ENCODE measurements at regions not wholly inside any gene's neighbourhood (a gene's known extent, or its start where the extent isn't known, plus 50 kb on each side); places are given as distances from the start of the nearest gene placed in this dataset.

DNA sequence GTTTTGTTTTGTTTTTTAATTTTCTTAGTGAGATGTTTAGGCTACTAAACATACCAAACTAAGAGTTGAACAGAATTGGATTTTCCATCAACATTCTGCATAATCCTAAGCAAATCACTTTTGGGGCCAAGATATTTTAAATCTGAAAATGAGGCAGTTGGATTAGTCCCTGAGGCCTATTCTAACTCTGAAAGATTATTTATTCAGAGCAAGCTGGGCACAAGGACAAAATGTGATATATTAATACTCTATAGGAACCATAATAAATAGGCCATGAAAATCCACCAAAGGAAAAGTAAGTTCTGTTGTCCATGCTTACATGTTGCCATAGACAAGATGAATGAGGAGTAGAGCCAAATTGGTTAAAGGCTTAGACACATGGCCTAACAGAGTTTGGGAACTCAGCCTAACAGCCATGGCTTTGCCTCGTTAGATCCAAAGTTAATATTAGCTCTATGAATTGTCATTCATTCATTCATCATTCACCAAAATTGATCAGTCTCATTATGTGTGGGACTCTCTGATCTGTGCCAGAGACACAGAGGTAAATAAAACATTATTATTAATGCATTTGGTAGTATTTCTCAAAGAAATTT lies 183.5 kb downstream of the SCG2 start:
- no peak for DNase-seq
- Histone ChIP-seq H3K4me3 (ENCODE audit: low read depth, low read length) (no peak overlapping the region), H3K4me1 (no peaks in the 10 kb centered on the region), H3K27me3 (replicated peaks; ENCODE audit: control insufficient read depth, insufficient read depth, low read length) (no peaks in the 10 kb centered on the region), H3K36me3 (ENCODE audit: control insufficient read depth, insufficient read depth, low read length) (no peaks in the 10 kb centered on the region), H3K9me3 (no peaks in the 10 kb centered on the region)
- CTCF ChIA-PET, result no interaction called here
- peaks cover 18% of the 10 kb centered on the region for H3K27me3 Mint-ChIP-seq (ENCODE audit: insufficient read depth, unreplicated experiment)
- H3K36me3 Mint-ChIP-seq (ENCODE audit: insufficient read depth, unreplicated experiment), result no peaks in the 10 kb centered on the region
- intact Hi-C loops (cut with micrococcal nuclease; ENCODE audit: unreplicated experiment), result no loop called here
- H3K9me3 Mint-ChIP-seq (ENCODE audit: unreplicated experiment), result no peaks in the 10 kb centered on the region
- H3K4me3 Mint-ChIP-seq (ENCODE audit: unreplicated experiment), result no peak overlapping the region
- POLR2A ChIA-PET, result no interaction called here
- no peaks in the 10 kb centered on the region for H3K4me1 Mint-ChIP-seq (ENCODE audit: low read depth, unreplicated experiment)
- no peak overlapping the region for H3K27ac Mint-ChIP-seq (ENCODE audit: unreplicated experiment)
- TF ChIP-seq, protein P1, sequence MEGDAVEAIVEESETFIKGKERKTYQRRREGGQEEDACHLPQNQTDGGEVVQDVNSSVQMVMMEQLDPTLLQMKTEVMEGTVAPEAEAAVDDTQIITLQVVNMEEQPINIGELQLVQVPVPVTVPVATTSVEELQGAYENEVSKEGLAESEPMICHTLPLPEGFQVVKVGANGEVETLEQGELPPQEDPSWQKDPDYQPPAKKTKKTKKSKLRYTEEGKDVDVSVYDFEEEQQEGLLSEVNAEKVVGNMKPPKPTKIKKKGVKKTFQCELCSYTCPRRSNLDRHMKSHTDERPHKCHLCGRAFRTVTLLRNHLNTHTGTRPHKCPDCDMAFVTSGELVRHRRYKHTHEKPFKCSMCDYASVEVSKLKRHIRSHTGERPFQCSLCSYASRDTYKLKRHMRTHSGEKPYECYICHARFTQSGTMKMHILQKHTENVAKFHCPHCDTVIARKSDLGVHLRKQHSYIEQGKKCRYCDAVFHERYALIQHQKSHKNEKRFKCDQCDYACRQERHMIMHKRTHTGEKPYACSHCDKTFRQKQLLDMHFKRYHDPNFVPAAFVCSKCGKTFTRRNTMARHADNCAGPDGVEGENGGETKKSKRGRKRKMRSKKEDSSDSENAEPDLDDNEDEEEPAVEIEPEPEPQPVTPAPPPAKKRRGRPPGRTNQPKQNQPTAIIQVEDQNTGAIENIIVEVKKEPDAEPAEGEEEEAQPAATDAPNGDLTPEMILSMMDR (IDR thresholded peaks at IDR 0.05; ENCODE audit: insufficient read depth in 1 of 2, low read depth in 1 of 2, low read length in 1 of 2, severe bottlenecking in 1 of 2, unreplicated experiment in 1 of 2), result no peak
- BruUV-seq (replicated peaks), result no TSS peak

DNA sequence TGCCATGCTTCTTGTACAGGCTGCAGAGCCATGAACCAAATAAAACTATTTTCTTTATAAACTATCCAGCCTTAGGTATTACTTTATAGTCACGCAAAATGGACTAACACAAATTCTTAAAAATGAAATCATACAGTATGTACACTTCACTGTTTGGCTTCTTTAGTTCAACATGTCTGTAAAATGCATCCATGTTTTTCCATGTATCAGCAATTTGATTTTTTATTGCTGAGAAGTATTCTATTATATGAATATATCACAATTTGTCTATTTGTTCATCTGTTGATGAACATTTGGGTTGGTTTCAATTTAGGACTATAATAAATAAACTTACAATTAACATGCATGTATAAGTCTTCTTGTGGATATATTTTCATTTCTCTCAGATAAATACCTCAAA lies 182.1 kb downstream of the SCG2 start:
- no peaks in the 10 kb centered on the region for H3K36me3 ChIP-seq (ENCODE audit: control insufficient read depth, insufficient read depth, low read length)
- CTCF ChIA-PET, result no interaction called here
- intact Hi-C loops (cut with micrococcal nuclease; ENCODE audit: unreplicated experiment), result no loop called here
- Mint-ChIP-seq H3K36me3 (ENCODE audit: insufficient read depth, unreplicated experiment) (no peaks in the 10 kb centered on the region), H3K9me3 (ENCODE audit: unreplicated experiment) (no peaks in the 10 kb centered on the region), H3K27me3 (ENCODE audit: insufficient read depth, unreplicated experiment) (peaks cover 16% of the 10 kb centered on the region), H3K4me1 (ENCODE audit: low read depth, unreplicated experiment) (no peaks in the 10 kb centered on the region), H3K4me3 (ENCODE audit: unreplicated experiment) (no peak overlapping the region), H3K27ac (ENCODE audit: unreplicated experiment) (no peak overlapping the region)
- DNase-seq, result no peak
- no peak overlapping the region for H3K4me3 ChIP-seq (ENCODE audit: low read depth, low read length)
- POLR2A ChIA-PET, result no interaction called here
- TF ChIP-seq, protein P1 (IDR thresholded peaks at IDR 0.05; ENCODE audit: insufficient read depth in 1 of 2, low read depth in 1 of 2, low read length in 1 of 2, severe bottlenecking in 1 of 2, unreplicated experiment in 1 of 2), result no peak
- H3K27me3 ChIP-seq (replicated peaks; ENCODE audit: control insufficient read depth, insufficient read depth, low read length), result no peaks in the 10 kb centered on the region
- BruUV-seq (replicated peaks), result no TSS peak
- no peaks in the 10 kb centered on the region for H3K9me3 ChIP-seq
- no peaks in the 10 kb centered on the region for H3K4me1 ChIP-seq

DNA sequence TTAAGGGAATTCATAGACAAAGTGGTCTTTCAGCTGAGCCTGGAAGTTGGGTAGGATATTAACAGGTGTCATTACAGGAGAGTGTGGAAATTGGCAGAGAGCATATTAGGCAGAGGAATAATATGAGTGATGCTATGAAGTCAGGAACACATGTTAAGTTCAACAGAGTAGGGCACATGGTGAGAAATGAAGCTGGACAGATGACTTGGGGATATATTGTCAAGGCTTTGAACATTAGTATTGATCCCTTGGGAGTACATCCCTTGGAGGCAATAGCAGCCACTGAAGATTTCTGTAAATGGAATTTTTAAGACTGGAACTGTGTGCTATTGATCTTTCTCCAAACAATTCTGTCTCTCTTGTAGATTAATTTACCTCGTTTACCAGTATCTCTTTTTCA lies 170.7 kb downstream of the SCG2 start:
- H3K9me3 Mint-ChIP-seq (ENCODE audit: unreplicated experiment), result no peaks in the 10 kb centered on the region

More for the DNA sequence above, 170.7 kb downstream of the SCG2 start:
- no peak overlapping the region for H3K4me3 ChIP-seq (ENCODE audit: low read depth, low read length)
- BruUV-seq (replicated peaks), result no TSS peak
- ChIA-PET POLR2A (no interaction called here), CTCF (no interaction called here)
- no peaks in the 10 kb centered on the region for H3K4me1 ChIP-seq
- H3K9me3 ChIP-seq, result no peaks in the 10 kb centered on the region
- no peaks in the 10 kb centered on the region for H3K36me3 ChIP-seq (ENCODE audit: control insufficient read depth, insufficient read depth, low read length)
- no peaks in the 10 kb centered on the region for H3K27me3 ChIP-seq (replicated peaks; ENCODE audit: control insufficient read depth, insufficient read depth, low read length)
- Mint-ChIP-seq H3K4me3 (ENCODE audit: unreplicated experiment) (no peak overlapping the region), H3K36me3 (ENCODE audit: insufficient read depth, unreplicated experiment) (no peaks in the 10 kb centered on the region), H3K27ac (ENCODE audit: unreplicated experiment) (no peak overlapping the region), H3K27me3 (ENCODE audit: insufficient read depth, unreplicated experiment) (peaks cover 13% of the 10 kb centered on the region), H3K4me1 (ENCODE audit: low read depth, unreplicated experiment) (no peaks in the 10 kb centered on the region)
- no peak for DNase-seq
- intact Hi-C loops (cut with micrococcal nuclease; ENCODE audit: unreplicated experiment), result no loop called here
- TF ChIP-seq, protein P1 (IDR thresholded peaks at IDR 0.05; ENCODE audit: insufficient read depth in 1 of 2, low read depth in 1 of 2, low read length in 1 of 2, severe bottlenecking in 1 of 2, unreplicated experiment in 1 of 2), result no peak

All from Caco-2 (cell line).